ENCODE measurements at regions not wholly inside any gene's neighbourhood (a gene's known extent, or its start where the extent isn't known, plus 50 kb on each side); places are given as distances from the start of the nearest gene placed in this dataset.

GRCh38 chr13:89953581-89953980, 1393.9 kb upstream of the MIR17HG start:
- Histone ChIP-seq H2BK120ac (ENCODE audit: low read depth, low read length) (no peak overlapping the region), H2BK20ac (ENCODE audit: low read depth, low read length) (no peak overlapping the region), H3K56ac (ENCODE audit: extremely low read depth, insufficient read depth, low read length) (no peak overlapping the region), H3K4me3 (ENCODE audit: insufficient read depth, low read depth, low read length) (no peak overlapping the region), H3K9me1 (ENCODE audit: insufficient read depth, low read length) (no peaks in the 10 kb centered on the region), H3K9me3 (ENCODE audit: control insufficient read depth, insufficient read depth, low read length) (no peaks in the 10 kb centered on the region), H3K79me1 (ENCODE audit: low read depth in 1 of 2, low read length in 2 of 2) (no peaks in the 10 kb centered on the region), H3K27ac (ENCODE audit: insufficient read depth, low read length) (no peak overlapping the region), H3K27me3 (ENCODE audit: control insufficient read depth, insufficient read depth, low read length) (no peaks in the 10 kb centered on the region), H3K18ac (ENCODE audit: low read depth, low read length) (no peak overlapping the region), H2AFZ (replicated peaks; ENCODE audit: low read length, poor library complexity) (no peak overlapping the region), H4K8ac (ENCODE audit: low read depth in 2 of 2, low read length in 2 of 2) (no peak overlapping the region), H3K4me2 (ENCODE audit: low read depth, low read length) (no peak overlapping the region), H3K36me3 (ENCODE audit: control insufficient read depth, insufficient read depth, low read length) (no peaks in the 10 kb centered on the region), H3K9ac (ENCODE audit: low read depth, low read length) (no peak overlapping the region), H2AK9ac (replicated peaks; ENCODE audit: low read depth, low read length, poor library complexity) (no peak overlapping the region), H4K5ac (ENCODE audit: low read depth, low read length) (no peak overlapping the region), H3K14ac (replicated peaks; ENCODE audit: low read depth, low read length) (no peak overlapping the region), H4K91ac (ENCODE audit: insufficient read depth, low read depth, low read length) (no peak overlapping the region), H3K4ac (ENCODE audit: low read depth, low read length) (no peak overlapping the region), H3K4me1 (ENCODE audit: control insufficient read depth, insufficient read depth, low read length) (no peaks in the 10 kb centered on the region), H4K20me1 (ENCODE audit: insufficient read depth, low read length) (no peaks in the 10 kb centered on the region), H3K23ac (ENCODE audit: low read depth, low read length) (no peak overlapping the region), H2BK15ac (ENCODE audit: low read depth, low read length) (no peak overlapping the region), H2BK5ac (ENCODE audit: low read depth, low read length, poor library complexity, severe bottlenecking) (no peak overlapping the region), H2AK5ac (ENCODE audit: low read depth, low read length) (no peak overlapping the region)
- DNase-seq: no peak
- BruUV-seq (replicated peaks): no TSS peak
- ChIA-PET POLR2A (ENCODE audit: unreplicated experiment) (no interaction called here), CTCF (no interaction called here)
- intact Hi-C loops (cut with micrococcal nuclease) (no loop called here), in situ Hi-C loops (cut with MboI; ENCODE audit: low sequenced_read_pairs) (no loop called here), dilution Hi-C loops (cut with HindIII; ENCODE audit: low sequenced_read_pairs, unreplicated experiment) (no loop called here)
- WGBS, 2 experiments (ENCODE audit: extremely low coverage in 2 of 2, insufficient read length in 1 of 2): no CpG with 5 or more reads among the region's 3 CpGs
- no peak for ATAC-seq (ENCODE audit: low read depth)
- TF ChIP-seq MXI1 (IDR thresholded peaks at IDR 0.05; ENCODE audit: borderline replicate concordance, low read depth, low read length) (no peak), POLR2A (IDR thresholded peaks at IDR 0.05; ENCODE audit: low read depth, low read length) (no peak), USF2 (IDR thresholded peaks at IDR 0.05; ENCODE audit: low read depth, low read length) (no peak), MAFK (IDR thresholded peaks at IDR 0.05; ENCODE audit: low read depth, low read length) (no peak), CTCF (conservative IDR thresholded peaks at IDR 0.05; ENCODE audit: low read depth, low read length) (no peak), RCOR1 (IDR thresholded peaks at IDR 0.05; ENCODE audit: insufficient replicate concordance, low read length) (no peak), RFX5 (IDR thresholded peaks at IDR 0.05; ENCODE audit: low read depth, low read length) (no peak), RAD21 (IDR thresholded peaks at IDR 0.05; ENCODE audit: low read length) (no peak), ELK1 (IDR thresholded peaks at IDR 0.05; ENCODE audit: borderline replicate concordance, low read depth, low read length) (no peak), CHD1 (IDR thresholded peaks at IDR 0.05; ENCODE audit: low read depth, low read length) (no peak), NFE2L2 (IDR thresholded peaks at IDR 0.05; ENCODE audit: low read depth, low read length) (no peak), MAZ (IDR thresholded peaks at IDR 0.05; ENCODE audit: borderline replicate concordance, low read depth, low read length) (no peak), FOS (IDR thresholded peaks at IDR 0.05; ENCODE audit: low read depth, low read length) (no peak)

All from IMR-90 (cell line).